Kidney tubule cell (primary cell): ENCODE measurements at regions not wholly inside any gene's neighbourhood (a gene's known extent, or its start where the extent isn't known, plus 50 kb on each side); places are given as distances from the start of the nearest gene placed in this dataset.
A peak's percentile ranks its signal among the peaks of the same experiment; 100 is the strongest.
"Not testable (repeated sequence)": the region's sequence is repeated elsewhere in the genome, so short reads cannot be mapped to it uniquely, and the experiment has no call there.

ENCODE experiments used
- DNase-seq: peaks from one replicate; pipeline ENCODE4 v3.0.0-alpha.2; 2018; ENCODE audit warnings: low spot score

DNA sequence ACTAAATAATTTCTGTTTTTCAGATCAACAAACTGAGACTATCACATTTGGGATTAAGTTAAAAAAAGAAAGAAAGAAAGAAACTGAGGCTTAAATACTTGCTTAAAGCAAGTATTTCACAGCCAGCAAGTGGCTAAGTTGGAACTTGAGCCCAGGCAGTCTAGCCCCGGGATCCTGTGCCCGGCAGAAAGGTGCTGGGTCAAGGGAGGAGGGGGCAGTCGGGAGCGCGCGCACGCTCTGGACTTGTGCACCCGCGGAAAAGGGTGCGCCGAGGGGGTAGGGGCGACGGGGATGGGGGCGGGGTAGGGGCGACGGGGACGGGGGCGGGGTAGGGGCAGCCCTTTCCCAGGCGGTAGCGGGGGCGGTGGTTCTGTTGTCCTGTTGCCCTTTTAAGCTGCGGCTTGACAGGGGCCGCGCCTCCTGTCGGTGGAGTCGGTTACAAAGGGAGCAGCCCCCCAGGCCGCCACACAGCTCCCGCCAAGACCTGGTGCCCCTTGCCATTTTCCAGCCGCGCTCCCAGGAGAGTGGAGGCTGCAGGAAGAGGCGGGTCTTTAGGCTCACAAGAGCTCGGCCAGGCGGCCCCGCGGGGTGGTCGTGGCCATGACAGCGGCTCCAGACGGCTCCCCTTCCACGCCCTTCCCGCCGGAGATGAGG lies 60.6 kb downstream of the GOLGA8T start:
- not testable (repeated sequence) for DNase-seq

DNA sequence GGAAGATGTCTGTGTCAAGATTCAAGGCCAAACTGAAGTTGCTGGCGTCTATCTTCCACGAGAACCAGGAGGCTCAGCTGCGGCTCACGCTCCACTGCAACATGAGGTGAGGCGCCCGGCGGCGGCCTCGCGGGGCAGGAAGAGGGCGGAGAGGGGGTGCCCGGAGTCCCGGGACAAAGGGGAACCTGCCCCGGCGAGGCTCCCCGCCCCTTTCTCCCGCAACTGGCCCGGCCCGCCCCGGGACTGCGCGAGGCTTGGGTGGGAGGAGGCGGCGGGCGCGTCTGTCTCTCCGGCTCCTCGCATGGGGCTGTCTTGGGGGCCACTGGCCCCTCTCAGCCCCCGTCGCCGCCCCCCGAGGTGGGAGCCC lies 61.1 kb downstream of the GOLGA8T start:
- DNase-seq: peak; percentile 7

DNA sequence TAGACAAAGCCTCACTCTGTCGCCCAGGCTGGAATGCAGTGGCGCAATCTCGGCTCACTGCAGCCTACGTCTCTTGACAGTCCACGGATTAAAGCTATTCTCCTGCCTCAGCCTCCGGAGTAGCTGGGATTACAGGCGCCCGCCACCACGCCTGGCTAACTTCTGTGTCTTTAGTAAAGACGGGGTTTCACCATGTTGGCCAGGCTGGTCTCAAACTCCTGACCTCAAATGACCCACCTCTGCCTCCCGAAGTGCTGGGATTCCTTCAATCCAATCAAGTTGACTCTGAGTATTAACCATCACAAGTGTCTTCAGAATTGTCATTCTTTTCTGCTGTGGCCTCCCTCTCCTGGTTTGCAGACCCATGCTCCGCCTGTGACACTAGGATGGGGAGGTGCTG lies 61.9 kb downstream of the GOLGA8T start:
- not testable (repeated sequence) for DNase-seq

DNA sequence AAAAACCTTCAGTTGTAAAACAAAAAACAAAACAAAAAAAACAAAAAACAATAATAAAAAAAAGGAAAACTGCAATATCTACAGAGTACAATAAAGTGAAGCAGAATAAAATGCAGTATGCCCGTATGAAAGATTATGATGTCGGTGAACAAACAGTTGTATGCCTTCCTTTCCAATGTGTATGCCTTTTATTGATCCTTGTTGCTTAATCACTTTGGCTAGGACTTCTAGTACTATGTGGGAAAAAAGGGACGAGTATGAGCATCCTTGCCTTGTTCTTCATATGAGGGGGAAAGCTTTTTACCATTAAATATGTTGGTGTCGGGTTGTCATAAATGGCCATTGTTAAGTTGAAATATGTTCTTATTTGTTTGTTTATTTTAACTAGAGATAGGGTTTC lies 66.7 kb downstream of the GOLGA8T start:
- DNase-seq: not testable (repeated sequence)

DNA sequence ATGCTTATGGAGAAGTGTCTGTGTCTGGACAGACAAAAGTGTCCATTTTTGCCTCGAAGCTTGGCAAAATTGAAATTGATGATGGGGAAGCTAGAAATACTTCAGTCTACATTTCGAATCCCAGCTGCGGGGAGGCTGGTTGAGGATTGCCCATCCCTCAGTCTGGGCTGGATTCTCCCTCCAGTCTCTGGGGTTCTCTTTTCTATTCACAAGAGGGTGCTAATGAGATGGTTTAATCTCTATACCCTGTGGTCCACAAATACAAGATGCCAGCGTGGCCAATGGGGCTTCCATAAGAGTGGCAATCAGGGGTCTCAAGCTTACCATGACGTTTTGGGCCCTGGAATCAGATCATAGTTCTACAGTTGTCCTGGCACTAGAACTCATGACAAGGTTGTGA lies 78.9 kb downstream of the GOLGA8T start:
- not testable (repeated sequence) for DNase-seq

DNA sequence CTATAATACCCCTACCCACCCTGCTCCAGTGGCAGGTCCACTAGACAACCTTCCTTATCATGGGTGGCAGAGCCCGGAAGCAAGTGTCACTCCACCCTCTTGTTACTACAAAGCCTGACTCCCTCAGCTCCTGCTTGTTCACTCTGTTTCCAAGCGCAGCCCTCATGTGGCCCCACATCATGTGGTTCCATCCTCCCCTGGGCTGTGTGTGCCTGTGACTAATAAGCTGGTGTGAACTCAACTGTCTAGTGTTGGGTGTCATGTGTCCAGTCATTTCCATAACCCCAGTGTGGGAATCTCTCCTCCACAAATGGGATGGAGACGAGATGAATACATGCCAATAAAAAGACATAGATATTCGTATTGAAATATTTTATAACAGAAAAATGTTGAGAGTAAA lies 87.0 kb downstream of the GOLGA8T start:
- DNase-seq: not testable (repeated sequence)

DNA sequence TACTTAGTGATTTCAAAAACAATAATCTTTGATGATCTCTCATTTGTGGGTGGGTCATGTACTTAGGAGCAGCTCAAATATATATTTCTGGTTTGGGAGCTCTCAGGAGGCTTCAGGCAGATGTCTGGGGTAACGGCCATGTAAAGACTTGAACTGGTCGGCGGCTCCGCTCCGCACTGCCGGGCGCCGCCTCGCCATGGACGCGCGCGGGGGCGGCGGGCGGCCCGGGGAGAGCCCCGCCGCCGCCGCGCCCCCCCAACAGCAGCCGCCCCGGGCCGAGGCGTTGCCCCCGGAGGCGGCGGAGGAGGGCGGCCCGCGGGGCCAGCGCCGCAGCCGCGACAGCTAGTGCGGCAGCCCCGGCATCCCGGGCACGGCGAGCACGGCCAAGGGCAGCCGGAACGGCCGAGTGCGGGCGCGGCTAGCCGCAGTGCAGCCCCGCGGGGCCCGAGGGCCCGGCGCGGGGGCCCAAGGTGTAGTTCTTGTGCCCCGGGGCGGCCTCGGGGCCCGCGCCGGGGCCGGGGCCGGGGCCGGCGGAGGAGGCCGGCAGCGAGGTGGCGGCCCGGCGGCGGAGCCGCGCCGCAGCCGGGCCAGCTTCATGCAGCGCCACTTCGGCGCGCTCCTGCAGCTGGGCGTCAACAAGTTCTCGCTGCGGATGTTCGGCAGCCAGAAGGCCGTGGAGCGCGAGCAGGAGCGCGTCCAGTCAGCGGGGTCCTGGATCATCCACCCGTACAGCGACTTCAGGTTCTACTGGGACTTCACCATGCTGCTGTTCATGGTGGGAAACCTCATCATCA lies 88.1 kb downstream of the GOLGA8T start:
- DNase-seq: not testable (repeated sequence)

DNA sequence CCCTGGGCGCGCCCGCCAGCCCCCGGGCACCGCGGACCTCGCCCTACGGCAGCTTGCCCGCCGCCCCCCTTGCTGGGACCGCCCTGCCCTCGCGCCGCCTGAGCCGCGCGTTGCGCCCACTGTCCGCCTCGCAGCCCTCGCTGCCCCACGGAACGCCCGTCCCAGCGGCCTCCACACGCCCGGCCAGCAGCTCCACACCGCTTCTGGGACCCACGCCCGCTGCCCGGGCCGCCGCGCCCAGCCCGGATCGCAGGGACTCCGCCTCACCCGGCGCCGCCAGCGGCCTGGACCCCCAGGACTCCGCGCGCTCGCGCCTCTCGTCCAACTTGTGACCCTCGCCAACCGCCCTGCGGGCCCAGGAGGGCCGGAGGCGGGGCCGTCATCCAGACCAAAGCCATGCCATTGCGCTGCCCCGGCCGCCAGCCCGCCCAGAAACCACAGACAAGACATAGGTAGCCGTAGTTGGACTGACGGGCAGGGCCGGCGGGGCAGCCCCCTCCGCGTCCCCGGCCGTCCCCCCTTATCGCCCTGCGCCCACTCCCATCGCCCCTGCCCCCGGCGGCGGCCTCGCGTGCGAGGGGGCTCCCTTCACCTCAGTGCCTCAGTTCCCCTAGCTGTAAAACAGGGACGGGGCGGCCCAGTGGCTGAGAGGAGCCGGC lies 90.5 kb downstream of the GOLGA8T start:
- DNase-seq: not testable (repeated sequence)

DNA sequence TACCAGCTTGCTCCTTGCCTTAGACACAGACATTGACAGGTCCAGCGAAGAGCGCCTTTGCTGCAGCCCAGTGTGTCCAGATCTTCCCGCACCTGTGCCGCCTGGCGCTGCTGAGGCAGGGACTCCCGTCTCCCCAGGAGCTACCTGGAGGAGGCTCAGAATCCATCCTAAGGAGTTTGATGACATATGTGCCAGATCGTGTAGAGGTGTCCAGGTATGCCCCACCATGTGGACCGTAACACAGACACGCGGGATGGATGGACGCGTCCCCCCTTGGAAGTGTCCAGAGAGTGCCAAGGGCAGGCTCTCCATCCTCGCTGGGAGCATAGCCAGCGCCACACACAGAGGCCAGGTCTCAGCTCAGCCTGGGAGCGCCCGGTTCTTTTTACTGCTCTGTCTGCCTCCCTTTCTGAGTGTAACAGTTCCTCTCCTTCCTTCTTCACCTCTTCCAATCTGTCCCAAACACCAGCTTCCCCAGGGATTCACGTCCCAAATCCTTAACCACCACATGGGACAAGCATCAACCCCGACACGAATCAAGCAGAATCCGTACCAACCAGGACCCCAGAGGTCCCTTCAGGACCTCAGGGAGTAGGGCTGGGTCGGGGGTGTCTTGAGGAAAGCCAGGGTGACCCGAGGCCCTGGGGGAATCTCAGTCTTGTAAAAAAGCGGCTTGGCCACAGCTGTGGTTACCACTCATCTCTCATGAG lies 126.7 kb downstream of the GOLGA8T start:
- not testable (repeated sequence) for DNase-seq

DNA sequence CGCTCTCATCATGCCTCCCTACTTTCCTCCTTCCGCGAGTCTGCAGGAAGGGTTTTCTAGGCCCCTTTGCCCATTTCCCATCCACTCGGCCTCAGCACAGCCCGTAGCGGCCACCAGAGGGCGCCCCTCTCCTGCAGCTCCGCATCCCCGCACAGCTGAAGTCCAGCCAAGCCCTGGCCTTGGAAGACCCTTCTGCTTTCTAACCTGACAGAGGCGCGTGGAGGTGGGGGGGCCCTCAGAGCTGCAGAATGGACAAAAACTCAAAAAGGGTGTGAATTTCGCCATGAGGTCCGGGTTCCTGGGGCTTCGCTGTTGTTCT lies 127.2 kb downstream of the GOLGA8T start:
- not testable (repeated sequence) for DNase-seq

DNA sequence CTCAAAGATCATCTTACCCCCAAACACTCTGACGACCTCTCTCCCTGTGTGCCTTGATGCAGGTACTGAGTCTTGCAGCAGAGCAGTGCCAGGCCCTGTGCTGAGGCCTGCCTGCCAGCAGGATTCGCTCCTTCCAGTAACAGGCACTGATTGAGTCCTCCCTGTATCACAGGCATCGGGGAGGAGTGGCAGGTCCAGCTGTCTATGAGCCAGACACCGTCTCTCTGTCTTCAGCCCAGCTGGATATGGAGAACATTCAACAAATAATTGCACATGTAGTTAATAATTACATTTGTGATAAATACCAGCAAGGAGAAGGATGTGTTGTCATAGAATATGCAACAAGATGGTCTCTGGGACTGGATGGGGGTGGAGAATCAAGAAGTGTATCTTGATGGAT lies 129.1 kb downstream of the GOLGA8T start:
- DNase-seq: not testable (repeated sequence)

DNA sequence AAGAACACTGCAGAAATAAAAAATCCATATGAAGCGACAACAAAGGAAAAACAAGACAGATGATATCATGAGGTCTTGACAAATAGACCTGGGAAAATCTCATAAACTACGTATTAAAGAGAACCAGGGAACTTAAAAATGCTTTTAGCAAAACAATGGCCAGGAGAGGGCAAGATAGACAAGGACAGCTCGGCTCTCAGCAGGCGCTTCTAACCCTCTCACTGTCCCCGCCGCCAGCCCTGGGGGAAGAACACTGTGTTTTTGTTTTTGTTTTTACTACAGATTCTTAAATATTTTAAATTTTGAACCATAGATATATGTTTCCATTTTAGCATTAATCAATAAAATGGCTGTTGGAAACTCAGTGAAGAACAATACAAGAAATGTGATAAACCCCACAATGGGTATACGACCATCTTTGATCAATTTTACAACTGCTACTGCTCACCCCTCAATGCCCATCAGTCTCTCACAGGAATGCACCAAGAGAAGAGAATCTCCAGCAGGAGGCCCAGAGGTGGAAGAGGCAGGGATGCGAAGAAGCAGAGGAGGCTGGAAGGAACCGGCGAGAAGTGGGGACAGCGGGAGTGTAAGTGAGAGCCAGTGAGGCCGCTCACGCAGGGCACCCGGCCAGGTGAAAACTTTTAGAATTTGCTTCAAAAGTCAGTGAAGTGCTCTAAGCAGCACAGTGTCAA lies 98.0 kb downstream of the CHRFAM7A start:
- DNase-seq: not testable (repeated sequence)

DNA sequence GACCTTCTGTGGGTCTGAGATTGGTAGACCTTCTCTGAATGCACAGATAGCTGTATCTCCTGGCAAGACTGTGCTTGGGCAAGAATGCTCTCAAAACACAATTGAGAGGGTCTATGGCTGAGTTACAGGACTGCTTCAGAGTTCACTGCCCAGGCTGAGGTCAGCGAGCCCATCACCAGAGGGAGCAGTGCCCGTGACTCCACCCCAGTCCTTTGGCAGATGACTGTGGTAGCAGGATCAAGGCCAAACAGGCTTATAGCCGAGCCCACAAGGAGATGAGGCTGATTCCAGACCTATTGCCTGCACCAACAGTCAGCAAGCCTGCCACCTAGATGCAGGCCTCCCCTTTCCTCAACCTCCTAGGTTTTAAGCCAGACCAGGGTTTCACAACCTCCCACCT lies 89.4 kb downstream of the CHRFAM7A start:
- DNase-seq: not testable (repeated sequence)
